Muscle layer of duodenum (tissue), 2 donors: ENCODE measurements at regions not wholly inside any gene's neighbourhood (a gene's known extent, or its start where the extent isn't known, plus 50 kb on each side); places are given as distances from the start of the nearest gene placed in this dataset.
"Not testable (repeated sequence)": the region's sequence is repeated elsewhere in the genome, so short reads cannot be mapped to it uniquely, and the experiment has no call there.

Experiments
- H3K27ac ChIP-seq: one replicate; pipeline ENCODE4 v1.7.0; 2013; ENCODE audit warnings: mild to moderate bottlenecking, low read length
- H3K27me3 ChIP-seq: one replicate; pipeline ENCODE4 v1.7.0; 2013; ENCODE audit warnings: low read depth, mild to moderate bottlenecking, control low read depth, low read length
- H3K36me3 ChIP-seq, 2 donors: one replicate each; pipeline ENCODE4 v1.7.0; 2013; ENCODE audit warnings: low read length in 2 of 2, control low read depth in 1 of 2, mild to moderate bottlenecking in 1 of 2; ENCODE audit not compliant: insufficient read depth in 2 of 2, control insufficient read depth in 1 of 2
- H3K4me1 ChIP-seq, 2 donors: one replicate each; pipeline ENCODE4 v1.7.0; 2013; ENCODE audit warnings: low read length in 2 of 2, mild to moderate bottlenecking in 2 of 2, control low read depth in 1 of 2, moderate library complexity in 1 of 2; ENCODE audit not compliant: insufficient read depth in 2 of 2, control insufficient read depth in 1 of 2
- H3K4me3 ChIP-seq, 2 donors: one replicate each; pipeline ENCODE4 v1.7.0; 2013; ENCODE audit warnings: low read length in 2 of 2, low read depth in 1 of 2, mild to moderate bottlenecking in 1 of 2
- H3K9me3 ChIP-seq, 2 donors: one replicate each; pipeline ENCODE4 v1.7.0; 2013; ENCODE audit warnings: low read length in 2 of 2, control low read depth in 1 of 2, mild to moderate bottlenecking in 1 of 2; ENCODE audit not compliant: control insufficient read depth in 1 of 2
- donor health status: healthy.

GRCh38 chr1:187682112-187682511 is 853.4 kb downstream of the PLA2G4A start:
- H3K27ac ChIP-seq = no peak overlapping the region
- H3K4me3 ChIP-seq = no peak overlapping the region
- H3K9me3 ChIP-seq = no peaks in the 10 kb centered on the region
- H3K36me3 ChIP-seq = no peaks in the 10 kb centered on the region
- H3K27me3 ChIP-seq = no peaks in the 10 kb centered on the region
- peaks cover 0 to 3% of the 10 kb centered on the region in 2 donors for H3K4me1 ChIP-seq

GRCh38 chr1:187685333-187685732 is 856.6 kb downstream of the PLA2G4A start:
- H3K4me3 ChIP-seq = no peak overlapping the region
- no peaks in the 10 kb centered on the region for H3K27me3 ChIP-seq
- H3K9me3 ChIP-seq = no peaks in the 10 kb centered on the region
- H3K4me1 ChIP-seq = peaks cover 0 to 3% of the 10 kb centered on the region in 2 donors
- H3K36me3 ChIP-seq = no peaks in the 10 kb centered on the region
- no peak overlapping the region for H3K27ac ChIP-seq

GRCh38 chr1:187689129-187689528 is 860.4 kb downstream of the PLA2G4A start:
- no peaks in the 10 kb centered on the region for H3K27me3 ChIP-seq
- peaks cover 0 to 3% of the 10 kb centered on the region in 2 donors for H3K4me1 ChIP-seq
- H3K9me3 ChIP-seq = no peaks in the 10 kb centered on the region
- no peak overlapping the region for H3K4me3 ChIP-seq
- no peaks in the 10 kb centered on the region for H3K36me3 ChIP-seq
- H3K27ac ChIP-seq = no peak overlapping the region

- Histone ChIP-seq H3K36me3 (no peaks in the 10 kb centered on the region), H3K9me3 (no peaks in the 10 kb centered on the region), H3K4me3 (no peak overlapping the region), H3K4me1 (no peaks in the 10 kb centered on the region), H3K27me3 (no peaks in the 10 kb centered on the region), H3K27ac (no peak overlapping the region)
These were observed 862.7 kb downstream of the PLA2G4A start for GRCh38 chr1:187691439-187691838.

GRCh38 chr1:187692799-187693198 is 864.0 kb downstream of the PLA2G4A start:
- no peaks in the 10 kb centered on the region for H3K36me3 ChIP-seq
- H3K4me3 ChIP-seq = no peak overlapping the region
- no peaks in the 10 kb centered on the region for H3K4me1 ChIP-seq
- no peaks in the 10 kb centered on the region for H3K27me3 ChIP-seq
- no peak overlapping the region for H3K27ac ChIP-seq
- no peaks in the 10 kb centered on the region for H3K9me3 ChIP-seq

GRCh38 chr1:187696073-187696472 is 867.3 kb downstream of the PLA2G4A start:
- no peak overlapping the region for H3K27ac ChIP-seq
- H3K4me1 ChIP-seq = no peaks in the 10 kb centered on the region
- H3K9me3 ChIP-seq = no peaks in the 10 kb centered on the region
- H3K27me3 ChIP-seq = no peaks in the 10 kb centered on the region
- H3K4me3 ChIP-seq = no peak overlapping the region
- no peaks in the 10 kb centered on the region for H3K36me3 ChIP-seq

- not testable (repeated sequence) for H3K9me3 ChIP-seq, H3K27ac ChIP-seq, H3K36me3 ChIP-seq, H3K27me3 ChIP-seq, H3K4me1 ChIP-seq, H3K4me3 ChIP-seq
These were observed 874.7 kb downstream of the PLA2G4A start for GRCh38 chr1:187703138-187704130.

DNA sequence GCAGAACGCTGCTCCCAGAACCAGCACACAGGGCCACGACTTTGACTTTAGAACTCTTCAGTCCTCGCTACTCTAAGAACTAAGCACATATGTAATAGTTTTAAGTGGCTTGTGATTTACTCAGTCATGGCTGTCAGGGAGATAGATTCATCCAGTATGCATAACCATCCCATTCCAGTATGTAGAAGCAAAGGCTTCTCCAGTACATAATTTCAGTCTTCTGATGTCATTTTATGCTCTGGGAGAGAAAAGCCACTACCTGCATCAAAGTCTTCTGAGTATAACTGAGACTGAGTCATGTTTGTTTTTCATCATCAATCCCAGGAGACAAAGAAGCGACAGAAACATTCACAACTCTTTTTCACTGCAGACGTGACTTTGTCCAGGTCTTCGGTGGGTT is 885.7 kb downstream of the PLA2G4A start:
- Histone ChIP-seq H3K27me3 (no peaks in the 10 kb centered on the region), H3K4me1 (no peaks in the 10 kb centered on the region), H3K36me3 (no peaks in the 10 kb centered on the region), H3K9me3 (no peaks in the 10 kb centered on the region), H3K4me3 (no peak overlapping the region), H3K27ac (no peak overlapping the region)

GRCh38 chr1:187715483-187715882 is 886.7 kb downstream of the PLA2G4A start:
- no peaks in the 10 kb centered on the region for H3K9me3 ChIP-seq
- no peaks in the 10 kb centered on the region for H3K27me3 ChIP-seq
- H3K4me3 ChIP-seq = no peak overlapping the region
- H3K36me3 ChIP-seq = no peaks in the 10 kb centered on the region
- no peak overlapping the region for H3K27ac ChIP-seq
- no peaks in the 10 kb centered on the region for H3K4me1 ChIP-seq

- H3K27me3 ChIP-seq = no peaks in the 10 kb centered on the region
- H3K4me1 ChIP-seq = no peaks in the 10 kb centered on the region
- H3K27ac ChIP-seq = no peak overlapping the region
- H3K4me3 ChIP-seq = no peak overlapping the region
- no peaks in the 10 kb centered on the region for H3K36me3 ChIP-seq
- H3K9me3 ChIP-seq = no peaks in the 10 kb centered on the region
These were observed 887.4 kb downstream of the PLA2G4A start for GRCh38 chr1:187716160-187716559.

DNA sequence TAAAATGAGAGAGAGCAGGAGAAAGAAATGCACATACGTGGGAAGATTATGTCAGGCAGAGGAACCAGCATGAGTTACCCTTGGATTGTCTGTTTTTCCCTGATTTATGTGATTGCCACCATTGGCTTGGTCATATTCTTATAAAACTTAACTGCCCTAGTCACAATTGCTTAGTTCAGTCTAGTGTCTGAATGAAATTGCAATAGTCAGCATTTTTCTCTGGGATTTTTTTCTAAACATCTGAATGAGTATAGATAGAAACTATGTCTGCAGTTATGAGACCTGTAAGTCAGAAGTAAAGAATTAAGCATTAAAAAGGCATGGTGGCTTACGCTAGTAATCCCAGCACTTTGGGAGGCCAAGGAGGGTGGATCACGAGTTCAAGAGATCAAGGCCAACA is 889.8 kb downstream of the PLA2G4A start:
- Histone ChIP-seq H3K4me1 (no peaks in the 10 kb centered on the region), H3K36me3 (no peaks in the 10 kb centered on the region), H3K27me3 (no peaks in the 10 kb centered on the region), H3K4me3 (no peak overlapping the region), H3K27ac (no peak overlapping the region), H3K9me3 (no peaks in the 10 kb centered on the region)

GRCh38 chr1:187721216-187721615 is 892.5 kb downstream of the PLA2G4A start:
- H3K36me3 ChIP-seq = no peaks in the 10 kb centered on the region
- no peak overlapping the region for H3K27ac ChIP-seq
- no peaks in the 10 kb centered on the region for H3K4me1 ChIP-seq
- no peaks in the 10 kb centered on the region for H3K9me3 ChIP-seq
- no peaks in the 10 kb centered on the region for H3K27me3 ChIP-seq
- no peak overlapping the region for H3K4me3 ChIP-seq
